ENCODE measurements at regions not wholly inside any gene's neighbourhood (a gene's known extent, or its start where the extent isn't known, plus 50 kb on each side); places are given as distances from the start of the nearest gene placed in this dataset.

DNA sequence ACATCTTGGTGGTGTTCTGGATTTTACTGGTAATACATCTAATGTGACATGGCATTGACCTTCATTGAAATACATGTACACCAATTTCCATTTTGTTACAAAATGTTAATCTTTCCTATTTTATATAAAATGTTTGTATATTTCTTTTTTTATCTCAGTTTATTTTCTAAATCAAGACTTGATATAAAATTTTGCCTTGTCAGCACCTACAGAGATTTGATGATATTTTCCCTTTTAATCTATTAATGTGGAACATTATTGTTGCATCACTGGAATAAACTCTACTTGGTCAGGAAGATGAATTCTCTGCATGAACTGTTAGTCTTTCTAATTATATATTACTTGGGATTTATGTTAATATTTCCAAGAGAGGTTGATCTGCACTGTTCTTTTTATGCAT, 294.0 kb upstream of the ETAA1 start:
- Histone ChIP-seq H3K9me3 (ENCODE audit: control insufficient read depth, insufficient read depth, low read length) (peaks cover 7% of the 10 kb centered on the region), H3K56ac (ENCODE audit: extremely low read depth, insufficient read depth, low read length) (no peak overlapping the region), H2BK120ac (ENCODE audit: low read depth, low read length) (no peak overlapping the region), H4K91ac (ENCODE audit: insufficient read depth, low read depth, low read length) (no peak overlapping the region), H3K9ac (ENCODE audit: low read depth, low read length) (no peak overlapping the region), H4K8ac (ENCODE audit: low read depth in 2 of 2, low read length in 2 of 2) (no peak overlapping the region), H3K36me3 (ENCODE audit: control insufficient read depth, insufficient read depth, low read length) (no peaks in the 10 kb centered on the region), H3K4me2 (ENCODE audit: low read depth, low read length) (no peak overlapping the region), H2BK5ac (ENCODE audit: low read depth, low read length, poor library complexity, severe bottlenecking) (no peak overlapping the region), H4K20me1 (ENCODE audit: insufficient read depth, low read length) (no peaks in the 10 kb centered on the region), H3K4me1 (ENCODE audit: control insufficient read depth, insufficient read depth, low read length) (no peaks in the 10 kb centered on the region), H2AFZ (replicated peaks; ENCODE audit: low read length, poor library complexity) (no peak overlapping the region), H3K23ac (ENCODE audit: low read depth, low read length) (no peak overlapping the region), H3K4me3 (ENCODE audit: insufficient read depth, low read depth, low read length) (no peak overlapping the region), H3K27me3 (ENCODE audit: control insufficient read depth, insufficient read depth, low read length) (no peaks in the 10 kb centered on the region), H2AK9ac (replicated peaks; ENCODE audit: low read depth, low read length, poor library complexity) (no peak overlapping the region), H3K4ac (ENCODE audit: low read depth, low read length) (no peak overlapping the region), H3K18ac (ENCODE audit: low read depth, low read length) (no peak overlapping the region), H2BK20ac (ENCODE audit: low read depth, low read length) (no peak overlapping the region), H3K14ac (replicated peaks; ENCODE audit: low read depth, low read length) (no peak overlapping the region), H3K9me1 (ENCODE audit: insufficient read depth, low read length) (no peaks in the 10 kb centered on the region), H3K79me1 (ENCODE audit: low read depth in 1 of 2, low read length in 2 of 2) (no peaks in the 10 kb centered on the region), H2AK5ac (ENCODE audit: low read depth, low read length) (no peak overlapping the region), H3K27ac (ENCODE audit: insufficient read depth, low read length) (no peak overlapping the region), H4K5ac (ENCODE audit: low read depth, low read length) (no peak overlapping the region), H2BK15ac (ENCODE audit: low read depth, low read length) (no peak overlapping the region)
- intact Hi-C loops (cut with micrococcal nuclease): no loop called here
- DNase-seq (no peak), ATAC-seq (ENCODE audit: low read depth) (no peak)
- ChIA-PET POLR2A (ENCODE audit: unreplicated experiment) (no interaction called here), CTCF (no interaction called here)
- TF ChIP-seq MAFK (IDR thresholded peaks at IDR 0.05; ENCODE audit: low read depth, low read length) (peak; percentile 93), RCOR1 (IDR thresholded peaks at IDR 0.05; ENCODE audit: insufficient replicate concordance, low read length) (no peak), POLR2A (IDR thresholded peaks at IDR 0.05; ENCODE audit: low read depth, low read length) (no peak), CHD1 (IDR thresholded peaks at IDR 0.05; ENCODE audit: low read depth, low read length) (no peak), NFE2L2 (IDR thresholded peaks at IDR 0.05; ENCODE audit: low read depth, low read length) (no peak)
- TF ChIP-seq, protein P1, sequence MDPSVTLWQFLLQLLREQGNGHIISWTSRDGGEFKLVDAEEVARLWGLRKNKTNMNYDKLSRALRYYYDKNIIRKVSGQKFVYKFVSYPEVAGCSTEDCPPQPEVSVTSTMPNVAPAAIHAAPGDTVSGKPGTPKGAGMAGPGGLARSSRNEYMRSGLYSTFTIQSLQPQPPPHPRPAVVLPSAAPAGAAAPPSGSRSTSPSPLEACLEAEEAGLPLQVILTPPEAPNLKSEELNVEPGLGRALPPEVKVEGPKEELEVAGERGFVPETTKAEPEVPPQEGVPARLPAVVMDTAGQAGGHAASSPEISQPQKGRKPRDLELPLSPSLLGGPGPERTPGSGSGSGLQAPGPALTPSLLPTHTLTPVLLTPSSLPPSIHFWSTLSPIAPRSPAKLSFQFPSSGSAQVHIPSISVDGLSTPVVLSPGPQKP (IDR thresholded peaks at IDR 0.05; ENCODE audit: borderline replicate concordance, low read depth, low read length): no peak
- dilution Hi-C loops (cut with HindIII; ENCODE audit: low sequenced_read_pairs, unreplicated experiment): no loop called here
- in situ Hi-C loops (cut with MboI; ENCODE audit: low sequenced_read_pairs): no loop called here
- BruUV-seq (replicated peaks): no TSS peak

All from IMR-90 (cell line).